Smooth muscle cell (in vitro differentiated cells): ENCODE measurements at regions not wholly inside any gene's neighbourhood (a gene's known extent, or its start where the extent isn't known, plus 50 kb on each side); places are given as distances from the start of the nearest gene placed in this dataset.

ENCODE experiments used
- DNase-seq: peaks from one replicate; lab custom pipeline; 2025; ENCODE audit not compliant: unreplicated experiment; lab: John Stamatoyannopoulos, UW
- H2AFZ ChIP-seq: fragments of 200-600 bp; sonication (generic); 2 replicates; pipeline ENCODE4 v1.6.0; 2016; ENCODE audit warnings: antibody characterized with exemption, low read depth, mild to moderate bottlenecking
- H3F3A ChIP-seq: fragments of 200-600 bp; sonication (generic); 2 replicates; pipeline ENCODE4 v1.6.0; 2017; ENCODE audit warnings: antibody characterized with exemption, low read depth
- H3K27ac ChIP-seq: fragments of 200-600 bp; sonication (generic); 2 replicates; pipeline ENCODE4 v1.5.1; 2016; ENCODE audit warnings: low read depth, mild to moderate bottlenecking
- H3K27me3 ChIP-seq: fragments of 200-600 bp; sonication (generic); 2 replicates; pipeline ENCODE4 v1.6.1; 2016; ENCODE audit warnings: low read depth, mild to moderate bottlenecking
- H3K36me3 ChIP-seq: fragments of 200-600 bp; sonication (generic); 2 replicates; pipeline ENCODE4 v1.5.1; 2016; ENCODE audit warnings: low read depth
- H3K4me1 ChIP-seq: fragments of 200-600 bp; sonication (generic); 2 replicates; pipeline ENCODE4 v1.5.1; 2016; ENCODE audit warnings: low read depth
- H3K4me2 ChIP-seq: fragments of 200-600 bp; sonication (generic); 2 replicates; pipeline ENCODE4 v1.6.0; 2016; ENCODE audit warnings: mild to moderate bottlenecking
- H3K4me3 ChIP-seq: fragments of 200-600 bp; sonication (generic); 2 replicates; pipeline ENCODE4 v1.5.1; 2016; ENCODE audit warnings: mild to moderate bottlenecking
- H3K79me2 ChIP-seq: fragments of 200-600 bp; sonication (generic); 2 replicates; pipeline ENCODE4 v1.6.0; 2016; ENCODE audit warnings: low read depth, mild to moderate bottlenecking
- H3K9ac ChIP-seq: fragments of 200-600 bp; sonication (generic); 2 replicates; pipeline ENCODE4 v1.6.0; 2016; ENCODE audit warnings: low read depth
- H3K9me3 ChIP-seq: fragments of 200-600 bp; sonication (generic); replicated peaks from 2 replicates; pipeline ENCODE4 v1.5.1; 2016; ENCODE audit warnings: low read depth
- H4K20me1 ChIP-seq: fragments of 200-600 bp; sonication (generic); 2 replicates; pipeline ENCODE4 v1.6.0; 2016; ENCODE audit warnings: low read depth
- CTCF ChIP-seq: fragments of 200-600 bp; sonication (generic); IDR thresholded peaks from 2 replicates; pipeline ENCODE4 v1.5.1; 2017; ENCODE audit warnings: borderline replicate concordance, mild to moderate bottlenecking, antibody characterized with exemption; ENCODE audit not compliant: insufficient read depth, poor library complexity, severe bottlenecking
- WGBS: methylation state at CpG from one replicate; pipeline ENCODE4 v1.1.7; 2016; ENCODE audit warnings: low lambda C conversion rate; 5-methylcytosine and 5-hydroxymethylcytosine counted together

- peak overlapping the region; percentile 56 for H3K27ac ChIP-seq
- H2AFZ ChIP-seq, result no peak overlapping the region
- no peaks in the 10 kb centered on the region for H3K36me3 ChIP-seq
- no peaks in the 10 kb centered on the region for H3K9me3 ChIP-seq
- H3K4me3 ChIP-seq, result no peak overlapping the region
- no peaks in the 10 kb centered on the region for H3K79me2 ChIP-seq
- H3K4me2 ChIP-seq, result no peak overlapping the region
- H3K4me1 ChIP-seq, result peaks cover 4% of the 10 kb centered on the region
- no peaks in the 10 kb centered on the region for H4K20me1 ChIP-seq
- H3F3A ChIP-seq, result no peaks in the 10 kb centered on the region
- H3K9ac ChIP-seq, result no peak overlapping the region
- H3K27me3 ChIP-seq, result peaks cover 58% of the 10 kb centered on the region
- no peak for TF ChIP-seq CTCF
- 39% methylated on average over 6 of the region's 6 CpGs for WGBS
- no peak for DNase-seq
Measured at GRCh38 chr22:22397292-22397870, 111.2 kb downstream of the ZNF280B start.

GRCh38 chr22:22397875-22398524 is 110.5 kb downstream of the ZNF280B start:
- H3K27ac ChIP-seq, result peak overlapping the region; percentile 56
- no peaks in the 10 kb centered on the region for H3K36me3 ChIP-seq
- no peaks in the 10 kb centered on the region for H3K79me2 ChIP-seq
- no peak overlapping the region for H2AFZ ChIP-seq
- DNase-seq, result no peak
- TF ChIP-seq CTCF, result no peak
- no peaks in the 10 kb centered on the region for H3K9me3 ChIP-seq
- no peak overlapping the region for H3K9ac ChIP-seq
- peaks cover 58% of the 10 kb centered on the region for H3K27me3 ChIP-seq
- no peak overlapping the region for H3K4me3 ChIP-seq
- 47% methylated on average over 3 of the region's 3 CpGs for WGBS
- H4K20me1 ChIP-seq, result no peaks in the 10 kb centered on the region
- peaks cover 4% of the 10 kb centered on the region for H3K4me1 ChIP-seq
- no peaks in the 10 kb centered on the region for H3F3A ChIP-seq
- H3K4me2 ChIP-seq, result no peak overlapping the region

GRCh38 chr22:22398530-22399327 is 109.8 kb downstream of the ZNF280B start:
- WGBS, result 69% methylated on average over 5 of the region's 5 CpGs
- Histone ChIP-seq H3K4me2 (no peak overlapping the region), H3K4me1 (peaks cover 4% of the 10 kb centered on the region), H3F3A (no peaks in the 10 kb centered on the region), H3K27me3 (peaks cover 58% of the 10 kb centered on the region), H3K27ac (no peak overlapping the region), H3K79me2 (no peaks in the 10 kb centered on the region), H4K20me1 (no peaks in the 10 kb centered on the region), H2AFZ (no peak overlapping the region), H3K4me3 (no peak overlapping the region), H3K36me3 (no peaks in the 10 kb centered on the region), H3K9me3 (no peaks in the 10 kb centered on the region), H3K9ac (no peak overlapping the region)
- no peak for DNase-seq
- no peak for TF ChIP-seq CTCF
